T-cell (primary cell): ENCODE measurements at regions not wholly inside any gene's neighbourhood (a gene's known extent, or its start where the extent isn't known, plus 50 kb on each side); places are given as distances from the start of the nearest gene placed in this dataset.

Source experiments
- ATAC-seq, 4 experiments: fragments of 200-7000 bp in 3 of 4; fragments of 150-1000 bp in 1 of 4; cut with Tn5 transposase; replicated peaks in 1 of 4; 1 replicate in 3 of 4; 2 replicates in 1 of 4; pipeline ENCODE4 v1.10.0; 2021; ENCODE audit warnings: moderate library complexity in 3 of 4, mild to moderate bottlenecking in 2 of 4, moderate number of reproducible peaks in 1 of 4
- CTCF ChIA-PET, 2 donors: fragments of 300-600 bp; sonication (Branson Sonifier 250); formaldehyde crosslinking; loops; one replicate each; lab custom pipeline; 2022; ENCODE audit warnings: antibody characterized with exemption in 2 of 2; lab: Charles Lee
- POLR2A ChIA-PET, 2 donors: fragments of 300-600 bp; sonication (Branson Sonifier 250); formaldehyde crosslinking; loops; one replicate each; lab custom pipeline; 2022; ENCODE audit warnings: antibody characterized with exemption in 2 of 2; lab: Charles Lee
- DNase-seq, 35 experiments: peaks; one replicate each; pipeline versions ENCODE4 v3.0.0 to v3.0.0-alpha.2; 2013 to 2023
- H3K27ac ChIP-seq: one replicate; pipeline ENCODE4 v1.5.1; 2013; ENCODE audit warnings: low read length
- H3K27me3 ChIP-seq, 2 experiments: replicated peaks in 1 of 2; 1 replicate in 1 of 2; 2 replicates in 1 of 2; pipeline versions ENCODE4 v1.6.1 to v1.7.0; 2013; ENCODE audit warnings: low read length in 1 of 2, mixed read lengths in 1 of 2; ENCODE audit not compliant: control insufficient read depth in 2 of 2, insufficient read depth in 2 of 2; ENCODE audit errors: extremely low read depth in 1 of 2
- H3K36me3 ChIP-seq, 2 donors: 1 replicate in 1 of 2; 2 replicates in 1 of 2; pipeline versions ENCODE4 v1.6.1 to v1.7.0; 2013; ENCODE audit warnings: low read length in 1 of 2; ENCODE audit not compliant: control insufficient read depth in 2 of 2, insufficient read depth in 1 of 2; ENCODE audit errors: extremely low read depth in 1 of 2
- H3K4me1 ChIP-seq, 2 experiments: 1 replicate in 1 of 2; 2 replicates in 1 of 2; pipeline versions ENCODE4 v1.6.1 to v1.7.0; 2013; ENCODE audit warnings: low read length in 2 of 2, mixed read lengths in 1 of 2; ENCODE audit not compliant: insufficient read depth in 2 of 2, control insufficient read depth in 1 of 2; ENCODE audit errors: extremely low read depth in 1 of 2
- H3K4me3 ChIP-seq, 2 donors: 1 replicate in 1 of 2; 2 replicates in 1 of 2; pipeline versions ENCODE4 v1.5.1 to v1.7.0; 2013; ENCODE audit warnings: mild to moderate bottlenecking in 2 of 2, low read length in 1 of 2, moderate library complexity in 1 of 2; ENCODE audit not compliant: control insufficient read depth in 1 of 2; ENCODE audit errors: extremely low read depth in 1 of 2
- H3K9me3 ChIP-seq: 2 replicates; pipeline ENCODE4 v1.7.0; 2013
- H3K27ac Mint-ChIP-seq, 2 donors: one replicate each; pipeline ENCODE4 v1.8.0; 2020 to 2021; ENCODE audit warnings: mild to moderate bottlenecking in 2 of 2, mixed read lengths in 2 of 2
- H3K27me3 Mint-ChIP-seq, 2 donors: one replicate each; pipeline ENCODE4 v1.8.0; 2021 to 2022; ENCODE audit warnings: mixed read lengths in 2 of 2
- H3K36me3 Mint-ChIP-seq: one replicate; pipeline ENCODE4 v1.8.0; 2021; ENCODE audit warnings: mixed read lengths
- H3K4me1 Mint-ChIP-seq, 3 donors: one replicate each; pipeline ENCODE4 v1.8.0; 2020 to 2022; ENCODE audit warnings: mixed read lengths in 3 of 3, mild to moderate bottlenecking in 1 of 3
- H3K4me3 Mint-ChIP-seq, 3 donors: one replicate each; pipeline ENCODE4 v1.8.0; 2020 to 2022; ENCODE audit warnings: mild to moderate bottlenecking in 3 of 3, mixed read lengths in 3 of 3, moderate library complexity in 3 of 3
- H3K9me3 Mint-ChIP-seq, 3 donors: one replicate each; pipeline ENCODE4 v1.8.0; 2020 to 2022; ENCODE audit warnings: mixed read lengths in 3 of 3
- WGBS: methylation state at CpG from one replicate; pipeline ENCODE4 v1.1.5; 2013; ENCODE audit warnings: missing lambda C conversion rate; ENCODE audit not compliant: insufficient coverage; 5-methylcytosine and 5-hydroxymethylcytosine counted together

- Histone ChIP-seq H3K27ac (no peak overlapping the region), H3K4me1 (peaks cover 0 to 3% of the 10 kb centered on the region in 2 experiments), H3K36me3 (no peaks in the 10 kb centered on the region), H3K9me3 (no peaks in the 10 kb centered on the region), H3K27me3 (peaks cover 0 to 49% of the 10 kb centered on the region in 2 experiments), H3K4me3 (no peak overlapping the region)
- CTCF ChIA-PET = no interaction called here
- Mint-ChIP-seq H3K27ac (no peak overlapping the region), H3K4me1 (peaks cover 0 to 5% (median 0%) of the 10 kb centered on the region in 3 donors), H3K36me3 (no peaks in the 10 kb centered on the region), H3K9me3 (no peaks in the 10 kb centered on the region), H3K27me3 (peaks cover 4 to 35% of the 10 kb centered on the region in 2 donors), H3K4me3 (no peak overlapping the region)
- WGBS = 55% methylated on average over 3 of the region's 3 CpGs
- DNase-seq (no peak), ATAC-seq (no peak)
- POLR2A ChIA-PET = no interaction called here
These were observed 108.1 kb upstream of the THY1 start for GRCh38 chr11:119531056-119531455.

DNA sequence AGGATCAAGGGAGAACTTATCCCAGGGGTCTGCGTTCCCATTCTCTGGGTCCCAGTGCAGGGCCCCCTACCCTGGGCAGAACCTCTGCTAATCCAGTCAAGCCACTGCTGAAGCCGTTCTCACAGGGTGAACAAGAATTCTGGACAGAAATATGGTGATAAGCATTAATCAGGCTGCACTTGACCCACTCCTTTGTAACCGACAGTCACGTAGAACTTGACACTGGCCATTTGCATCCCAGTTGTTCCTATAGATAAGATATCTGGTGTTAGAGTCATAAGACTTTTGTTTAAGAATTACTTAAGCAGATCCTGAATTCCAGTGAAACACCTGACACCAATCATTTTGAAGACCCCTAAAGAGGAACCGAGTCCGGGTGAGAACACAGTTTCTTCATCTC, 107.5 kb upstream of the THY1 start:
- Histone ChIP-seq H3K36me3 (no peaks in the 10 kb centered on the region), H3K9me3 (no peaks in the 10 kb centered on the region), H3K27ac (no peak overlapping the region), H3K27me3 (peaks cover 0 to 48% of the 10 kb centered on the region in 2 experiments), H3K4me1 (peaks cover 0 to 3% of the 10 kb centered on the region in 2 experiments), H3K4me3 (no peak overlapping the region)
- 100% methylated on average over 2 of the region's 6 CpGs for WGBS
- DNase-seq (no peak), ATAC-seq (no peak)
- Mint-ChIP-seq H3K4me3 (no peak overlapping the region), H3K27me3 (peaks cover 10 to 36% of the 10 kb centered on the region in 2 donors), H3K9me3 (no peaks in the 10 kb centered on the region), H3K4me1 (peaks cover 0 to 5% (median 0%) of the 10 kb centered on the region in 3 donors), H3K27ac (no peak overlapping the region), H3K36me3 (no peaks in the 10 kb centered on the region)
- CTCF ChIA-PET = no interaction called here
- POLR2A ChIA-PET = no interaction called here

GRCh38 chr11:119529936-119530335, 107.0 kb upstream of the THY1 start:
- no peaks in the 10 kb centered on the region for H3K9me3 Mint-ChIP-seq
- POLR2A ChIA-PET = no interaction called here
- H3K36me3 Mint-ChIP-seq = no peaks in the 10 kb centered on the region
- CTCF ChIA-PET = no interaction called here
- peaks cover 0 to 45% of the 10 kb centered on the region in 2 experiments for H3K27me3 ChIP-seq
- WGBS = no CpG with 5 or more reads among the region's 4 CpGs
- peaks cover 10 to 30% of the 10 kb centered on the region in 2 donors for H3K27me3 Mint-ChIP-seq
- no peak overlapping the region for H3K27ac ChIP-seq
- peaks cover 0 to 5% (median 0%) of the 10 kb centered on the region in 3 donors for H3K4me1 Mint-ChIP-seq
- no peak overlapping the region for H3K27ac Mint-ChIP-seq
- no peaks in the 10 kb centered on the region for H3K36me3 ChIP-seq
- H3K4me1 ChIP-seq = peaks cover 0 to 3% of the 10 kb centered on the region in 2 experiments
- H3K9me3 ChIP-seq = no peaks in the 10 kb centered on the region
- DNase-seq (peak in 1 of 35 experiments; percentile 4), ATAC-seq (no peak)
- H3K4me3 ChIP-seq = no peak overlapping the region
- no peak overlapping the region for H3K4me3 Mint-ChIP-seq

- Mint-ChIP-seq H3K27me3 (peaks cover 10 to 27% of the 10 kb centered on the region in 2 donors), H3K27ac (no peak overlapping the region), H3K4me3 (no peak overlapping the region), H3K9me3 (no peaks in the 10 kb centered on the region), H3K4me1 (peaks cover 0 to 5% (median 0%) of the 10 kb centered on the region in 3 donors), H3K36me3 (no peaks in the 10 kb centered on the region)
- Histone ChIP-seq H3K27ac (no peak overlapping the region), H3K27me3 (peaks cover 0 to 49% of the 10 kb centered on the region in 2 experiments), H3K4me1 (peaks cover 0 to 3% of the 10 kb centered on the region in 2 experiments), H3K36me3 (no peaks in the 10 kb centered on the region), H3K9me3 (no peaks in the 10 kb centered on the region), H3K4me3 (no peak overlapping the region)
- WGBS = 71% methylated on average over 3 of the region's 11 CpGs
- ChIA-PET CTCF (no interaction called here), POLR2A (no interaction called here)
- no peak for ATAC-seq
- DNase-seq = peak in 1 of 35 experiments; percentile 14
These were observed 106.3 kb upstream of the THY1 start for GRCh38 chr11:119529063-119529845.

GRCh38 chr11:119525867-119526196, 102.9 kb upstream of the THY1 start:
- Histone ChIP-seq H3K27ac (no peak overlapping the region), H3K4me3 (no peak overlapping the region), H3K27me3 (peaks cover 0 to 24% of the 10 kb centered on the region in 2 experiments), H3K4me1 (no peaks in the 10 kb centered on the region), H3K9me3 (no peaks in the 10 kb centered on the region), H3K36me3 (no peaks in the 10 kb centered on the region)
- Mint-ChIP-seq H3K4me3 (no peak overlapping the region), H3K4me1 (no peaks in the 10 kb centered on the region), H3K27ac (no peak overlapping the region), H3K9me3 (no peaks in the 10 kb centered on the region), H3K27me3 (peaks cover 6 to 25% of the 10 kb centered on the region in 2 donors), H3K36me3 (no peaks in the 10 kb centered on the region)
- no peak for DNase-seq
- CTCF ChIA-PET = interaction anchor here in 1 of 2 donors (0.7 kb wide), 1 partner anchor 15 kb away, joined by 5 read pairs; no protein-coding TSS in a partner anchor
- no peak for ATAC-seq
- POLR2A ChIA-PET = no interaction called here
- 84% methylated on average over 4 of the region's 5 CpGs for WGBS

DNA sequence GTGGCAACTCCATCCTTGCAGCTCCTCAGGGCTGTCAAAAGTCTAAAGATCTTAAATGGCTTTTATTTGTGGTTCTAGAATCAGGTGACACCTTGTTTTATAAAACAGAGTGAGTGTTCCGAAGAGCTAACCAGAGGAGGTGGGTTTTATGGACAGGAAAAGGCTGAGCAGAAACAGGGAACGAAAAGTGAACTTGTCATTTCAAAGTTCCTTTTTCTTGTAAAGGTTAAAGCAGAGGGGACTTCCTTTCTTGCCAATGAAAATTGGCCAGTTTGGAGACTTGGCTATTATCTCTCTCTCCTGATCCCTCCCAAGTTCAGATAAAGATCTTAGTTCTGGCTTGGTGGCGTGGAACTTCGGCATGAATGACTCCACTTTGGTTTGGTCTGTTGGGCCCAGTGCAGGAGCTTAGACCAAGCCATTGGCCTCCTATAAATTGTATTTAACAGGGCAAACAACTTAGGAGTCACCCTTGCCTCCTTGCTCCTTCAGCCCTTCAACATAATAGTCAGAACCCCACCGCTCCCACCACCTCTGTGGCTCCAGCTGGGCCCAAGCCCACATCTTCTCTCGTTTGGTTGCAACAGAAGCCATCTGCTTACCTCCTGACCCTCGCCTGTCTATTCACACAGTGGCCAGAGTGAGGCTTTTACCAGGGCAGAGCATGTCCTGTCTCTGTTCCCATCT, 102.4 kb upstream of the THY1 start:
- Histone ChIP-seq H3K27ac (no peak overlapping the region), H3K9me3 (no peaks in the 10 kb centered on the region), H3K4me1 (no peaks in the 10 kb centered on the region), H3K27me3 (peaks cover 0 to 25% of the 10 kb centered on the region in 2 experiments), H3K36me3 (no peaks in the 10 kb centered on the region), H3K4me3 (no peak overlapping the region)
- no peaks in the 10 kb centered on the region for H3K9me3 Mint-ChIP-seq
- H3K27ac Mint-ChIP-seq = no peak overlapping the region
- H3K27me3 Mint-ChIP-seq = peaks cover 6 to 27% of the 10 kb centered on the region in 2 donors
- no peaks in the 10 kb centered on the region for H3K36me3 Mint-ChIP-seq
- H3K4me1 Mint-ChIP-seq = no peaks in the 10 kb centered on the region
- ATAC-seq (no peak), DNase-seq (no peak)
- POLR2A ChIA-PET = no interaction called here
- 30% methylated on average over 3 of the region's 7 CpGs for WGBS
- H3K4me3 Mint-ChIP-seq = no peak overlapping the region
- CTCF ChIA-PET = no interaction called here
